ENCODE measurements at regions not wholly inside any gene's neighbourhood (a gene's known extent, or its start where the extent isn't known, plus 50 kb on each side); places are given as distances from the start of the nearest gene placed in this dataset.

- Histone ChIP-seq H3K4ac (replicated peaks; ENCODE audit: insufficient read length, low read depth, low read length) (no peak overlapping the region), H4K20me1 (replicated peaks in 1 of 2; ENCODE audit: control insufficient read depth in 1 of 2, insufficient read depth in 2 of 2, low read length in 2 of 2) (no peaks in the 10 kb centered on the region), H3K4me2 (ENCODE audit: insufficient read depth in 1 of 2, low read depth in 2 of 2, low read length in 2 of 2) (no peak overlapping the region), H2BK20ac (ENCODE audit: low read length) (no peak overlapping the region), H3K23me2 (ENCODE audit: low read depth, low read length) (no peaks in the 10 kb centered on the region), H2BK5ac (ENCODE audit: low read depth, low read length) (no peak overlapping the region), H2BK12ac (ENCODE audit: low read depth, low read length) (no peak overlapping the region), H2BK15ac (ENCODE audit: low read length) (no peak overlapping the region), H3K18ac (ENCODE audit: extremely low read depth, low read length) (no peak overlapping the region), H3K36me3 (ENCODE audit: control insufficient read depth in 2 of 4, insufficient read depth in 4 of 4, low read length in 3 of 4) (no peaks in the 10 kb centered on the region), H3K56ac (replicated peaks; ENCODE audit: insufficient read length, low read depth, low read length) (no peak overlapping the region), H3K27ac (ENCODE audit: low read depth, low read length) (no peak overlapping the region), H3K27me3 (replicated peaks in 1 of 4; ENCODE audit: control insufficient read depth in 3 of 4, extremely low read depth in 1 of 4, insufficient read depth in 3 of 4, low read length in 3 of 4) (no peaks in the 10 kb centered on the region), H3K4me3 (ENCODE audit: extremely low read depth in 1 of 4, insufficient read depth in 2 of 4, low read depth in 3 of 4, low read length in 4 of 4) (no peak overlapping the region), H3K14ac (ENCODE audit: insufficient read length) (no peak overlapping the region), H2BK120ac (replicated peaks; ENCODE audit: low read depth, low read length) (no peak overlapping the region), H4K91ac (replicated peaks; ENCODE audit: insufficient read length, low read length) (no peak overlapping the region), H3K79me1 (ENCODE audit: low read depth, low read length) (no peaks in the 10 kb centered on the region), H3K23ac (ENCODE audit: insufficient read length) (no peak overlapping the region), H2AK5ac (ENCODE audit: low read depth, low read length) (no peak overlapping the region), H3K9ac (replicated peaks in 1 of 4; ENCODE audit: extremely low read depth in 1 of 4, low read depth in 3 of 4, low read length in 3 of 4) (no peak overlapping the region), H3K9me3 (ENCODE audit: insufficient read depth in 2 of 2, low read depth in 1 of 2, low read length in 1 of 2) (peaks cover 0 to 5% of the 10 kb centered on the region in 2 experiments; a peak in 1 of 4 replicates), H3K79me2 (ENCODE audit: control insufficient read depth in 1 of 2, insufficient read depth in 2 of 2, low read length in 2 of 2) (no peaks in the 10 kb centered on the region), H2AFZ (ENCODE audit: low read length) (no peak overlapping the region), H4K5ac (ENCODE audit: insufficient read length, low read depth, low read length) (no peak overlapping the region), H4K8ac (ENCODE audit: extremely low read depth, insufficient read depth, low read length) (no peak overlapping the region), H3K4me1 (replicated peaks in 1 of 4; ENCODE audit: control insufficient read depth in 3 of 4, insufficient read depth in 4 of 4, low read length in 3 of 4) (no peaks in the 10 kb centered on the region)
- FAIRE-seq (no peak), DNase-seq (ENCODE audit: low read depth in 1 of 2, low spot score in 2 of 2) (no peak)
- TF ChIP-seq TAF1 (IDR thresholded peaks at IDR 0.05; ENCODE audit: low read depth, low read length) (no peak), SP1 (IDR thresholded peaks at IDR 0.05; ENCODE audit: low read depth, low read length) (no peak)
- 92% methylated on average over 4 of the region's 47 CpGs; no CpG with 5 or more reads in 1 of the 2 experiments for WGBS, 2 experiments (ENCODE audit: extremely low coverage in 1 of 2, insufficient coverage in 1 of 2, insufficient read length in 1 of 2, insufficient replicate concordance in 2 of 2, low coverage in 1 of 2, low lambda C conversion rate in 2 of 2, missing lambda C conversion rate in 1 of 2)
- CTCF ChIA-PET (ENCODE audit: partially characterized antibody) = no interaction called here
- POLR2A ChIA-PET (ENCODE audit: partially characterized antibody) = no interaction called here
Measured at GRCh38 chr7:145360511-145361100, 524.8 kb upstream of the TPK1 start.
